Retinal pigment epithelial cell (primary cell): ENCODE measurements at regions not wholly inside any gene's neighbourhood (a gene's known extent, or its start where the extent isn't known, plus 50 kb on each side); places are given as distances from the start of the nearest gene placed in this dataset.

Experiments
- DNase-seq: peaks from one replicate; pipeline ENCODE4 v3.0.0-alpha.2; 2010; ENCODE audit warnings: low read depth
- H3K4me3 ChIP-seq: 2 replicates; pipeline ENCODE4 v1.5.1; 2011; ENCODE audit warnings: mild to moderate bottlenecking, low read length, control low read depth, moderate library complexity
- CTCF ChIP-seq: conservative IDR thresholded peaks from 2 replicates; pipeline ENCODE4 v1.5.1; 2011; ENCODE audit warnings: low read depth, low read length, control low read depth, inconsistent platforms

GRCh38 chr12:19744705-19745218 is 305.5 kb downstream of the AEBP2 start:
- no peak overlapping the region for H3K4me3 ChIP-seq
- TF ChIP-seq CTCF = no peak
- peak; percentile 95 for DNase-seq

- no peak overlapping the region for H3K4me3 ChIP-seq
- no peak for DNase-seq
- no peak for TF ChIP-seq CTCF
Measured at GRCh38 chr12:19746471-19746870, 307.2 kb downstream of the AEBP2 start.

GRCh38 chr12:19749906-19750574 is 310.7 kb downstream of the AEBP2 start:
- peak; percentile 48 for DNase-seq
- H3K4me3 ChIP-seq = no peak overlapping the region
- TF ChIP-seq CTCF = no peak

- no peak overlapping the region for H3K4me3 ChIP-seq
- TF ChIP-seq CTCF = no peak
- no peak for DNase-seq
Measured at GRCh38 chr12:19751078-19751477, 311.8 kb downstream of the AEBP2 start.

- H3K4me3 ChIP-seq = no peak overlapping the region
- DNase-seq = no peak
- TF ChIP-seq CTCF = no peak
Measured at GRCh38 chr12:19752712-19753111, 313.4 kb downstream of the AEBP2 start.

- no peak for DNase-seq
- TF ChIP-seq CTCF = no peak
- H3K4me3 ChIP-seq = no peak overlapping the region
Measured at GRCh38 chr12:19755136-19755535, 315.8 kb downstream of the AEBP2 start.

- no peak overlapping the region for H3K4me3 ChIP-seq
- no peak for DNase-seq
Measured at GRCh38 chr12:19757317-19757877, 318.1 kb downstream of the AEBP2 start.

More at GRCh38 chr12:19757317-19757877, 318.1 kb downstream of the AEBP2 start:
- peak; percentile 68 for TF ChIP-seq CTCF
